Keratinocyte (primary cell): ENCODE measurements at regions not wholly inside any gene's neighbourhood (a gene's known extent, or its start where the extent isn't known, plus 50 kb on each side); places are given as distances from the start of the nearest gene placed in this dataset.

Experiments used
- EZH2 ChIP-seq: IDR thresholded peaks from one replicate; pipeline ENCODE4 v1.6.1; 2012; ENCODE audit warnings: inconsistent platforms, mild to moderate bottlenecking, low read length, moderate library complexity
- TF ChIP-seq, protein P1 (sequence below), 3 experiments: IDR thresholded peaks in 1 of 3; conservative IDR thresholded peaks in 1 of 3; optimal IDR thresholded peaks in 1 of 3; 2 replicates in 2 of 3; 3 replicates in 1 of 3; pipeline versions ENCODE3 to v1.5.1; 2011; ENCODE audit warnings: low read length in 3 of 3, mild to moderate bottlenecking in 3 of 3, moderate library complexity in 2 of 3, control low read depth in 1 of 3, inconsistent platforms in 1 of 3; ENCODE audit not compliant: insufficient read depth in 2 of 3; ENCODE audit errors: extremely low read depth in 1 of 3

GRCh38 chr3:89802881-89803280 lies 695.5 kb downstream of the EPHA3 start:
- TF ChIP-seq, protein P1, sequence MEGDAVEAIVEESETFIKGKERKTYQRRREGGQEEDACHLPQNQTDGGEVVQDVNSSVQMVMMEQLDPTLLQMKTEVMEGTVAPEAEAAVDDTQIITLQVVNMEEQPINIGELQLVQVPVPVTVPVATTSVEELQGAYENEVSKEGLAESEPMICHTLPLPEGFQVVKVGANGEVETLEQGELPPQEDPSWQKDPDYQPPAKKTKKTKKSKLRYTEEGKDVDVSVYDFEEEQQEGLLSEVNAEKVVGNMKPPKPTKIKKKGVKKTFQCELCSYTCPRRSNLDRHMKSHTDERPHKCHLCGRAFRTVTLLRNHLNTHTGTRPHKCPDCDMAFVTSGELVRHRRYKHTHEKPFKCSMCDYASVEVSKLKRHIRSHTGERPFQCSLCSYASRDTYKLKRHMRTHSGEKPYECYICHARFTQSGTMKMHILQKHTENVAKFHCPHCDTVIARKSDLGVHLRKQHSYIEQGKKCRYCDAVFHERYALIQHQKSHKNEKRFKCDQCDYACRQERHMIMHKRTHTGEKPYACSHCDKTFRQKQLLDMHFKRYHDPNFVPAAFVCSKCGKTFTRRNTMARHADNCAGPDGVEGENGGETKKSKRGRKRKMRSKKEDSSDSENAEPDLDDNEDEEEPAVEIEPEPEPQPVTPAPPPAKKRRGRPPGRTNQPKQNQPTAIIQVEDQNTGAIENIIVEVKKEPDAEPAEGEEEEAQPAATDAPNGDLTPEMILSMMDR (optimal IDR thresholded peaks at IDR 0.05 in 1 of 3, IDR thresholded peaks at IDR 0.05 in 1 of 3, conservative IDR thresholded peaks at IDR 0.05 in 1 of 3; ENCODE audit: extremely low read depth in 1 of 3, insufficient read depth in 2 of 3, low read length in 3 of 3) = no peak
- no peak for TF ChIP-seq EZH2
